ENCODE measurements at regions not wholly inside any gene's neighbourhood (a gene's known extent, or its start where the extent isn't known, plus 50 kb on each side); places are given as distances from the start of the nearest gene placed in this dataset.
"Not testable (repeated sequence)": the region's sequence is repeated elsewhere in the genome, so short reads cannot be mapped to it uniquely, and the experiment has no call there.

GRCh38 chr5:98349251-98349989 is 424.0 kb upstream of the RGMB start:
- Histone ChIP-seq H3K4me1 (ENCODE audit: control insufficient read depth, insufficient read depth, low read length) (no peaks in the 10 kb centered on the region), H3K27me3 (ENCODE audit: control insufficient read depth, insufficient read depth, low read length) (no peaks in the 10 kb centered on the region), H3K36me3 (ENCODE audit: control insufficient read depth, insufficient read depth, low read length) (no peaks in the 10 kb centered on the region), H3K9me3 (ENCODE audit: control insufficient read depth, insufficient read depth, low read length) (no peaks in the 10 kb centered on the region), H3K27ac (ENCODE audit: low read length) (no peak overlapping the region), H3K4me3 (ENCODE audit: low read length) (no peak overlapping the region)
- DNase-seq (ENCODE audit: low read depth, low spot score) = peak; percentile 4
- no CpG with 5 or more reads among the region's 6 CpGs for WGBS (ENCODE audit: insufficient coverage, insufficient read length)

GRCh38 chr5:98349990-98350365 is 423.5 kb upstream of the RGMB start:
- Histone ChIP-seq H3K27me3 (ENCODE audit: control insufficient read depth, insufficient read depth, low read length) (no peaks in the 10 kb centered on the region), H3K4me3 (ENCODE audit: low read length) (no peak overlapping the region), H3K27ac (ENCODE audit: low read length) (no peak overlapping the region), H3K36me3 (ENCODE audit: control insufficient read depth, insufficient read depth, low read length) (no peaks in the 10 kb centered on the region), H3K9me3 (ENCODE audit: control insufficient read depth, insufficient read depth, low read length) (no peaks in the 10 kb centered on the region), H3K4me1 (ENCODE audit: control insufficient read depth, insufficient read depth, low read length) (no peaks in the 10 kb centered on the region)
- DNase-seq (ENCODE audit: low read depth, low spot score) = no peak
- WGBS (ENCODE audit: insufficient coverage, insufficient read length) = no CpG with 5 or more reads among the region's 1 CpG

- no peak overlapping the region for H3K27ac ChIP-seq (ENCODE audit: low read length)
- no peaks in the 10 kb centered on the region for H3K4me1 ChIP-seq (ENCODE audit: control insufficient read depth, insufficient read depth, low read length)
- no peak for DNase-seq (ENCODE audit: low read depth, low spot score)
- H3K9me3 ChIP-seq (ENCODE audit: control insufficient read depth, insufficient read depth, low read length) = no peaks in the 10 kb centered on the region
- H3K27me3 ChIP-seq (ENCODE audit: control insufficient read depth, insufficient read depth, low read length) = no peaks in the 10 kb centered on the region
- H3K36me3 ChIP-seq (ENCODE audit: control insufficient read depth, insufficient read depth, low read length) = no peaks in the 10 kb centered on the region
- no CpG with 5 or more reads among the region's 2 CpGs for WGBS (ENCODE audit: insufficient coverage, insufficient read length)
- H3K4me3 ChIP-seq (ENCODE audit: low read length) = no peak overlapping the region
Measured at GRCh38 chr5:98354922-98355321, 418.5 kb upstream of the RGMB start.

GRCh38 chr5:98360548-98360947 is 412.9 kb upstream of the RGMB start:
- H3K27ac ChIP-seq (ENCODE audit: low read length) = no peak overlapping the region
- H3K9me3 ChIP-seq (ENCODE audit: control insufficient read depth, insufficient read depth, low read length) = no peaks in the 10 kb centered on the region
- no peaks in the 10 kb centered on the region for H3K27me3 ChIP-seq (ENCODE audit: control insufficient read depth, insufficient read depth, low read length)
- no peak overlapping the region for H3K4me3 ChIP-seq (ENCODE audit: low read length)
- DNase-seq (ENCODE audit: low read depth, low spot score) = no peak
- H3K4me1 ChIP-seq (ENCODE audit: control insufficient read depth, insufficient read depth, low read length) = no peaks in the 10 kb centered on the region
- WGBS (ENCODE audit: insufficient coverage, insufficient read length) = no CpG with 5 or more reads among the region's 4 CpGs
- H3K36me3 ChIP-seq (ENCODE audit: control insufficient read depth, insufficient read depth, low read length) = 0 out of 2 replicates have a peak, but pooled peaks cover 2% of the 10 kb centered on the region

- DNase-seq (ENCODE audit: low read depth, low spot score) = no peak
- Histone ChIP-seq H3K9me3 (ENCODE audit: control insufficient read depth, insufficient read depth, low read length) (no peaks in the 10 kb centered on the region), H3K27ac (ENCODE audit: low read length) (no peak overlapping the region), H3K4me1 (ENCODE audit: control insufficient read depth, insufficient read depth, low read length) (no peaks in the 10 kb centered on the region), H3K4me3 (ENCODE audit: low read length) (no peak overlapping the region), H3K27me3 (ENCODE audit: control insufficient read depth, insufficient read depth, low read length) (no peaks in the 10 kb centered on the region), H3K36me3 (ENCODE audit: control insufficient read depth, insufficient read depth, low read length) (0 out of 2 replicates have a peak, but pooled peaks cover 2% of the 10 kb centered on the region)
- no CpG with 5 or more reads among the region's 5 CpGs for WGBS (ENCODE audit: insufficient coverage, insufficient read length)
Measured at GRCh38 chr5:98363157-98363556, 410.3 kb upstream of the RGMB start.

GRCh38 chr5:98364549-98364948 is 408.9 kb upstream of the RGMB start:
- H3K9me3 ChIP-seq (ENCODE audit: control insufficient read depth, insufficient read depth, low read length) = no peaks in the 10 kb centered on the region

GRCh38 chr5:98365126-98365525 is 408.3 kb upstream of the RGMB start:
- Histone ChIP-seq H3K4me1 (ENCODE audit: control insufficient read depth, insufficient read depth, low read length) (no peaks in the 10 kb centered on the region), H3K9me3 (ENCODE audit: control insufficient read depth, insufficient read depth, low read length) (no peaks in the 10 kb centered on the region), H3K36me3 (ENCODE audit: control insufficient read depth, insufficient read depth, low read length) (0 out of 2 replicates have a peak, but pooled peaks cover 2% of the 10 kb centered on the region), H3K4me3 (ENCODE audit: low read length) (no peak overlapping the region), H3K27me3 (ENCODE audit: control insufficient read depth, insufficient read depth, low read length) (no peaks in the 10 kb centered on the region), H3K27ac (ENCODE audit: low read length) (no peak overlapping the region)
- no peak for DNase-seq (ENCODE audit: low read depth, low spot score)
- no CpG with 5 or more reads among the region's 2 CpGs for WGBS (ENCODE audit: insufficient coverage, insufficient read length)

More at GRCh38 chr5:98364549-98364948, 408.9 kb upstream of the RGMB start:
- no peak overlapping the region for H3K27ac ChIP-seq (ENCODE audit: low read length)
- no CpG with 5 or more reads among the region's 2 CpGs for WGBS (ENCODE audit: insufficient coverage, insufficient read length)
- H3K4me1 ChIP-seq (ENCODE audit: control insufficient read depth, insufficient read depth, low read length) = no peaks in the 10 kb centered on the region
- no peak overlapping the region for H3K4me3 ChIP-seq (ENCODE audit: low read length)
- no peaks in the 10 kb centered on the region for H3K27me3 ChIP-seq (ENCODE audit: control insufficient read depth, insufficient read depth, low read length)
- no peak for DNase-seq (ENCODE audit: low read depth, low spot score)
- H3K36me3 ChIP-seq (ENCODE audit: control insufficient read depth, insufficient read depth, low read length) = 0 out of 2 replicates have a peak, but pooled peaks cover 2% of the 10 kb centered on the region

GRCh38 chr5:98368141-98368540 is 405.3 kb upstream of the RGMB start:
- Histone ChIP-seq H3K27me3 (ENCODE audit: control insufficient read depth, insufficient read depth, low read length) (no peaks in the 10 kb centered on the region), H3K27ac (ENCODE audit: low read length) (no peak overlapping the region), H3K4me3 (ENCODE audit: low read length) (no peak overlapping the region), H3K9me3 (ENCODE audit: control insufficient read depth, insufficient read depth, low read length) (no peaks in the 10 kb centered on the region), H3K4me1 (ENCODE audit: control insufficient read depth, insufficient read depth, low read length) (no peaks in the 10 kb centered on the region), H3K36me3 (ENCODE audit: control insufficient read depth, insufficient read depth, low read length) (no peaks in the 10 kb centered on the region)
- 100% methylated on average over 1 of the region's 1 CpG for WGBS (ENCODE audit: insufficient coverage, insufficient read length)
- no peak for DNase-seq (ENCODE audit: low read depth, low spot score)

GRCh38 chr5:98372351-98372750 is 401.1 kb upstream of the RGMB start:
- no peak for DNase-seq (ENCODE audit: low read depth, low spot score)
- Histone ChIP-seq H3K4me1 (ENCODE audit: control insufficient read depth, insufficient read depth, low read length) (no peaks in the 10 kb centered on the region), H3K36me3 (ENCODE audit: control insufficient read depth, insufficient read depth, low read length) (no peaks in the 10 kb centered on the region), H3K27me3 (ENCODE audit: control insufficient read depth, insufficient read depth, low read length) (no peaks in the 10 kb centered on the region), H3K27ac (ENCODE audit: low read length) (no peak overlapping the region), H3K4me3 (ENCODE audit: low read length) (no peak overlapping the region), H3K9me3 (ENCODE audit: control insufficient read depth, insufficient read depth, low read length) (no peaks in the 10 kb centered on the region)

- no peaks in the 10 kb centered on the region for H3K27me3 ChIP-seq (ENCODE audit: control insufficient read depth, insufficient read depth, low read length)
- no peaks in the 10 kb centered on the region for H3K9me3 ChIP-seq (ENCODE audit: control insufficient read depth, insufficient read depth, low read length)
- DNase-seq (ENCODE audit: low read depth, low spot score) = no peak
- no peak overlapping the region for H3K27ac ChIP-seq (ENCODE audit: low read length)
- no peaks in the 10 kb centered on the region for H3K4me1 ChIP-seq (ENCODE audit: control insufficient read depth, insufficient read depth, low read length)
- no CpG with 5 or more reads among the region's 31 CpGs for WGBS (ENCODE audit: insufficient coverage, insufficient read length)
- no peaks in the 10 kb centered on the region for H3K36me3 ChIP-seq (ENCODE audit: control insufficient read depth, insufficient read depth, low read length)
- no peak overlapping the region for H3K4me3 ChIP-seq (ENCODE audit: low read length)
Measured at GRCh38 chr5:98391921-98392625, 381.4 kb upstream of the RGMB start.

GRCh38 chr5:98393205-98393604 is 380.3 kb upstream of the RGMB start:
- not testable (repeated sequence) for H3K36me3 ChIP-seq (ENCODE audit: control insufficient read depth, insufficient read depth, low read length); H3K27me3 ChIP-seq (ENCODE audit: control insufficient read depth, insufficient read depth, low read length); H3K9me3 ChIP-seq (ENCODE audit: control insufficient read depth, insufficient read depth, low read length); H3K27ac ChIP-seq (ENCODE audit: low read length); H3K4me1 ChIP-seq (ENCODE audit: control insufficient read depth, insufficient read depth, low read length); DNase-seq (ENCODE audit: low read depth, low spot score); H3K4me3 ChIP-seq (ENCODE audit: low read length)
- no CpG with 5 or more reads among the region's 8 CpGs for WGBS (ENCODE audit: insufficient coverage, insufficient read length)
